Glomerular endothelial cell (primary cell): ENCODE measurements at regions not wholly inside any gene's neighbourhood (a gene's known extent, or its start where the extent isn't known, plus 50 kb on each side); places are given as distances from the start of the nearest gene placed in this dataset.
"Not testable (repeated sequence)": the region's sequence is repeated elsewhere in the genome, so short reads cannot be mapped to it uniquely, and the experiment has no call there.

ENCODE experiments used
- DNase-seq: peaks from one replicate; pipeline ENCODE4 v3.0.0-alpha.2; 2011; ENCODE audit warnings: low read depth, low spot score; ENCODE audit errors: extremely low read depth

DNA sequence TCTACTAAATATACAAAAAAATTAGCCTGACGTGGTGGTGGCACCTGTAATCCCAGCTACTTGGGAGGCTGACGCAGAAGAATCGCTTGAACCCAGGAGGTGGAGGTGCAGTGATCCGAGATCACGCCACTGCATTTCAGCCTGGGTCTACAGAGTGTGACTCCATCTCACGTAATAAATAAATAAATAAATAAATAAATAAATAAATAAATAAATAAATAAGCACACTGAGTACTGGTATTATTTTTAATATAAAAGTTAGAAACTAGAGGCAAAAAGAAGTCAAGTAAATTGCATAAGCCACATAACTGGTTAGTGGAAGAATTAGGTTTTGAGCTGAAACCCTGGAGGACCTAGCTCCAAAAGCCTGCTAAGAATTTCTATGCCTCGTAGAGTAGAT, 1262.7 kb upstream of the PABPC4L start:
- no peak for DNase-seq

DNA sequence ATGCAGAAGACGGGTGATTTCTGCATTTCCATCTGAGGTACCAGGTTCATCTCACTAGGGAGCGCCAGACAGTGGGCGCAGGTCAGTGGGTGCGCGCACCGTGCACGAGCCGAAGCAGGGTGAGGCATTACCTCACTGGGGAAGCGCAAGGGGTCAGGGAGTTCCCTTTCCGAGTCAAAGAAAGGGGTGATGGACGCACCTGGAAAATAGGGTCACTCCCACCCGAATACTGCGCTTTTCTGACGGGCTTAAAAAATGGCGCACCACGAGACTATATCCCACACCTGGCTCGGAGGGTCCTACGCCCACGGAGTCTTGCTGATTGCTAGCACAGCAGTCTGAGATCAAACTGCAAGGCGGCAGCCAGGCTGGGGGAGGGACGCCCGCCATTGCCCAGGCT, 1246.0 kb upstream of the PABPC4L start:
- DNase-seq: not testable (repeated sequence)

DNA sequence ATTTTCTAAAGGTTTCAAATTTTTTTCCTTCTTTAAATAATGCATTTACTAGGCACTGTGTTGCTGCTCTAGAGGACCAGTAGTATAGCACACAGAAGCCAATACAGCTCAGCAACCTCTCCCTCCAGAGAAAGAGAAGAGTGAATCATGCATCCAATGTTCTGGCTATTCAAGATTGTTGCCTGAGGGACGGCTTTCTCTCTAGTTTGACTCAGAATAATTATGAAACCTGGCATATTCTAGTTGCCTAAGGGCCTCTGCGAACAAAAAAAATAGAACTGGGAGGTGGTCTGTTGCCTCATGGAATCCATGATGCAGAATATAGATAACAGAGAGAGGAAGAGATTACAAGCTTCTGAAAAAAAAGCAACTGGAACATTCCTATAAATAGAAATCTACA, 1233.3 kb upstream of the PABPC4L start:
- DNase-seq: no peak

DNA sequence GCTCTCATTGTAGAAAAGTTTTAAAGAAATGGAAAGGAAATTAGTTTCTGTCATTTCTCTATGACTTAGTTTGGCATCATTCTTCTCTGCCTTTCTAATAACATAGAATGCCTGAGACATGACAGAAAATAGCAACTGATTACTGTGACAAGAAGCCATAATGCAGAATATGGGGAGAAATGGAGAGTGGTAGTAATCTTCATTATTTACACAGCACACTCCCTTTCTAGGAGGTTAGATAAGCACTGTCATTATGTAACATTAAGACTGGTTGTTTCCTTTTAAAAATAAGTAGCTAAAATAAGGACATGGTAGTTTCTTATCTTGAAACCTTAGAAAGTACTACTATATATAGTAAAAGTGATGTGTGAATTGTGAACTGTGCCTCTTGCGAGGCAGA, 1227.9 kb upstream of the PABPC4L start:
- no peak for DNase-seq

DNA sequence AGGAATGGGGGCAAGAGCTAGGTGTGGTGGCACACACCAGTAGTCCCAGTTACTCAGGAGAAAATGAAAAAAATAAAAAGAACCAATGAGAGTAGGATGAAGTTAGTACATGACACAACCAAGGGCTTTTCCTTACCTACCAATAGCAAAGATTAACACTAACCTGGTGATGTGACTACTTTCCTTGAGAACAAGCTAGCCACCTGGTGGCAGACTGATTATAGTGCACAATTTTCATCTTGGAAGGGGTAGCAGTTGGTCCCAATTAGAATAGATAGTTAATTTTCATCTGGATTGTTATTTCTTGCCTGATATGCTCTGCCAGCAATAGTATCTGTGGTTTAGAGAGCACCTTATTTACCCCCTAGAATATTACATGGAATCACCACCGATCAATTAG, 1216.8 kb upstream of the PABPC4L start:
- DNase-seq: no peak

DNA sequence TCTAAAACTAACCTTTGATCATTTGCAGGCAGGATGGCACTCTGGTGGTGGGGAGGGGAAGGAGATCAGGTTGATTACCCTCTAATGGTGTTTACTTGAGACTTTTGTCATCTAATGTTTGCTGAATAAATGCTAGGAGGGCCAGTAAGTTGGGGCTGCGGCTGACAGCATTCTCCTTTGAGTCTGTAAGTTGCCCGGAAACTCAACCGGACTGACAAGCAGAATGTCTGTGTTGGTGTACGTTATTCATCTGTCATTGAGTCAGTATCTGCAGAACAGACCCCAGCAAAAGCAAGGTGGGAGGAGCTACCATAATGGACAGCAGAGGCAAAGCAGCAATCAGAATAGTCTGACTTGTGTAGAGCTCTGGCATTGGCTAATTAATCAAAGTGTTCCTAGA, 1210.6 kb upstream of the PABPC4L start:
- no peak for DNase-seq

DNA sequence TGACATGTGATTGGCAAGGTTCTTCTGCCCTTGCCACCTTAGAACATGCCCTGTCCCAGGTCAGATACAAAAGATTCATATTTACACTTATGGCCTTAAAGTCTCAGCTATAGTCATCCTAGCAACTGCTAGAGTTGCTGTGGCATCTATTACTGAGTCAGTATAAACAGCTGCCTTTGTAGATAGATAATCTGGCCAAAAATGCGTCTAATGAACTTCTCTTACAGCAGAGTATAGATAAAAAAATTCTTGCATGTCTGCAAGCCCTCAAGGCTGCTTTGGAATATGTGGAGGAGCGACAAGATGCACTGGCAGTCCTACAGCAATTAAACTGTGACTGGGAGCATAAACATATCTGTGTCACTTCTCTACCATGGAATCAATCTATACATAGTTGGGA, 1209.7 kb upstream of the PABPC4L start:
- DNase-seq: no peak

DNA sequence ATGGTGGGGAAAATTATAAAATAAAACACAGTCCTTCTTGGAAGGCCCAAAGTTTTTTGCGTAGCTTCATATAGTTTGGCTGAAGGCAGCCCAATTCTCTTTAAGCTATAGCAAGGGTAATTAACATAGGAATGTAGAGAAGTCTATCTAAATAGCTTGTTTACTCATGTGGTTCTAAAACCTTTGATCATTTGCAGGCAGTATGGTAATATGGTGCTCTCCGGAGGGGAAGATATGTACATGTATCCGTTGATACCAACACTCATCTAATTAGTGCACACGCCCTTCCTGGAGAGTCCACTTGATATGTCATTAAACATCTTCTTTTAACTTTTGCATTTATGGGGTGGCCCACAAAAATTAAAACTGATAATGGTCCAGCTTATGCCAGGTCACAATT, 1207.7 kb upstream of the PABPC4L start:
- DNase-seq: not testable (repeated sequence)

DNA sequence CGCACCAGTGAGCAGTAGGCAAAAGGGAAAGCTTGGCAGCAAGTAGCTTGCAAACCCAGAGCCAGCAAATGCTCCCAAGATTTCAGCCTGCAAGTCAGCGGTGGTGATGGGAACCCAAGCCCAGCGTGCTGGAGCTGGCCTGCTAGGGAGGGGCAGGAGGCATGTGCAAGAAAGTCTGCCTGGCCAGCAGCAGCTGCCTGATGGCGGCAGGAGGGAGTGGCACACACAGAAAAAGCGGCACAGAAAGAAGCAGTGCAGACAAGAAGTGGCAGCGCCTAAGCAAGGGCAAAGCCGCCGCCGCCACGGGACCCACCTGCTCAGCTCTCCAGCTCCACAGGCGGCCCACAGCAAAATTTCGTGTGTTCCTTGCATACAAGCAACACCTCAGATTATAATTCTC, 1206.5 kb upstream of the PABPC4L start:
- DNase-seq: no peak

DNA sequence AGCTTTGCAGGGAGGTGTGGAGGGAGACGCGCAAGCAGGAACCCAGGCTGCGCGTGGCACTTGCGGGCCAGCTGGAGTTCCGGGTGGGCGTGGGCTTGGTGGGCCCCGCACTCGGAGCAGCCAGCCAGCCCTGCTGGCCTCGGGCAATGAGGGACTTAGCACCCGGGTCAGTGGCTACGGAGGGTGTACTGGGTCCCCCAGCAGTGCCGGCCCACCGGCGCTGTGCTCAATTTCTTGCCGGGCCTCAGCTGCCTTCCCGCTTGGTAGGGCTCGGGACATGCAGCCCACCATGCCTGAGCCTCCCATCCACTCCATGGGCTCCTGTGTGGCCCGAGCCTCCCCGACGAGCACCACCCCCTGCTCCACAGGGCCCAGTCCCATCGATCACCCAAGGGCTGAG, 1205.0 kb upstream of the PABPC4L start:
- DNase-seq: not testable (repeated sequence)

DNA sequence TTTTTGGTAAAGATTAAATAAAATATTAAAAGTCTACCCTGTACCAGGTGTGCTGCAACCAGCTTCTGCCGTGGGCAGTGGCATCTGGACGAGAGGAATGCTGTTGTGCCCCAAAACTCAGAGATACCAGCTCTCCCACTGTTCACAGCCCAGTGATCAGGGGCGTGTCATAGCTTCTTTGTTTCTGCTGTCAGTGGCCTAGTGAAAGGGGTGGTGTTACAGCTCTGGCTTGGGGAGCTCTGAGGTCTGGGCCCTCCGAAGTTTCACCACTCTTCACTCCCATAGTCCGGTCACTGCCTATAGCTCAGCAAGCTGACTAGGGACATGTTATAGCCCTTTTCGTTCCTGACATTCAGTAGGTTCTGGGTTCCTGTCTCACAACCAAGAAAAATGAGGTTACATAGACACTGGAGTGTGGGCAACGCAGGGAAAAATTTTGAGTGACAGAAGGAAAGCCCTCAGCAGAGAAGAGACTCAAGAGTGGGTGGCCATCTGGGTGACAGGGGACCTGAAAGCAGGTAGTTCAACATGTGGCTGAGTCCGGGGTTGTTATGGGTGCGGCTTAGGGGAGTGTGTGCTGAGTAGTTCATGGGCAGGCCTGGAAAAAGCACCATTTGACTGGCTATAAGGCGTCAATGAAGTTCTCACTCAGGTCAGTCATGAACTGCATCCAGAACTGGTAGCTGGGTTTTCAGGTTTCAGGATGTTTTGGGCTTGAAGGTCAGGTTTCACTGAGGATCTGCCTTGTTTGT, 1184.4 kb upstream of the PABPC4L start:
- no peak for DNase-seq

DNA sequence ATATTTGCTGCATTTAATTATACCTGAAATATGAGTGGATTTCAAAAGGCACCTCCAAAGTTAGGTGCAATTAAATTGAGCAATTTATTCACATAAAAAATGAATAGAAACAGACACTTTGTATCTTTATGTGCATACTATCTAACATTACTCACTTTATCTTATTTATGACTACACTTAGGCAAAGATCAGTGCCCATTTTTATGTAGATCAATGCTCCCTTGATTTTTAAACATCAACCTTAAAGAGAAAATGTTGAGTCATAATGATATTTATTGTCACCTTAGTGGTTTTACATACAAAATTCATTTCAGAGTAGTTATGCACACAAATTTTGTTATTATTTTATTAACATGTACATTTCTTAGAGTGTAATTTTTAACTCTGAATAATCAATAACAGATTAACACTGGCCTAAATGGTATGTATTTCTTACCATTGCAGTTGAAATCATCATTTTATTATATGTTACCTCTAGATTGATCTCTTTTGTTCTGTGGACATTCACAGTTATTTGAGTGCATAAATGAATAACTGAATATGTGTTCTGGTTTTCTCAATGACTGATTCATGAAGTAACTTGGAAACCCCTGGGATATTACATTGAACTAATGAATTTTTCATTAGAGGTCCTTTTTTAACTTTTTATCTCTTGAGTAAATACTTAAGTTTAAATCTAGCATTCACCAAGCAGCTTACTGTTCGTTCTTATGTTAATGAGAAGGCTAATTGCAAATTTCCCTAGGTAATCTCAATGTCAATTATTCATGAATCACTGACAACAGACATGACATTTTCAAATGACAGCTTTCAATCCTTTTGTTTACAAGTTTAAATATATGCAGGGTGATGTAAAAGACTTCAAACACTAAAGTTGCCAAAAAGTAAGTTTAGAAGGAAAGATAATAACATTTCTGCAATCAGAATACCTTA, 1182.0 kb upstream of the PABPC4L start:
- DNase-seq: no peak

DNA sequence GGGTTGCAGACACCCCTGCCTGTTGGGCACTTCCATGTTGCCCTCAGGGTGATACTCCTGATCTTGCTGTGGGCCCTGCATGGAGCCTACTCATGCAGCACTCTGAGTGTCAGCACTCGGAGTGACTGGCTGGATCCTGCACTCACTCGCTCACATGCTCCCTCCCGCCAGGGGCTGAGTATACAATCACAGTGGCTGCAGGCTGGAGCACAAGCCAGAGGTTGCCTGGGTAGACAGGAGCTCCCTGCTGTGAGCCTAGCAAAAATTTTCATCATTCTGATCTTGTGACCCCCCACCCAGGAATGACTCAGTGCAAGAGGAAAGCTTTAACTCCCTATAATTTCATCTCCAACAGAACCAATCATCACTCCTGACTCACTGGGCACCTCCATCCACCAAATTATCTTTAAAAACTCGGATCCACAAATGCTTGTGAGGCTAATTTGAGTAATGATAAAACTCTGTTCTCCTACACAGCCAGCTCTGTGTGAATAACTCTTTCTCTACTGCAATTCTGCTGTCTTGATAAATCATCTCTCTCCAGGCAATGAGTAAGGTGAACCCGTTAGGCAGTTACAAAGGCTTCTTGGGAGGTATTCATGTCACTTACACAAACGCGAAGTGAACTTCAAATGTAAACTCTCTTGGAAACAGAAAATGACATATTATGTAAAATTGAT, 1180.8 kb upstream of the PABPC4L start:
- no peak for DNase-seq

DNA sequence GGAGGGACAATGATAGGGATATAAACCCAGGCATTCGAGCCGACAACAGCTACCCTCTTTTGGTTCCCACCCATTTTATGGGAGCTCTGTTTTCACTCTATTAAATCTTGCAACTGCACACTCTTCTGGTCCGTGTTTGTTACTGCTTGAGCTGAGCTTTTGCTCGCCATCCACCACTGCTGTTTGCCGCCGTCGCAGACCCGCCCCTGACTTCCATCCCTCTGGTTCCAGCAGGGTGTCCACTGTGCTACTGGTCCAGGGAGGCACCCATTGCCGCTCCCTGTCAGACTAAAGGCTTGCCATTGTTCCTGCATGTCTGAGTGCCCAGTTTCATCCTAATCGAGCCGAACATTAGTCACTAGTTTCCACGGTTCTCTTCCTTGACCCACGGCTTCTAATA, 1170.5 kb upstream of the PABPC4L start:
- DNase-seq: no peak

DNA sequence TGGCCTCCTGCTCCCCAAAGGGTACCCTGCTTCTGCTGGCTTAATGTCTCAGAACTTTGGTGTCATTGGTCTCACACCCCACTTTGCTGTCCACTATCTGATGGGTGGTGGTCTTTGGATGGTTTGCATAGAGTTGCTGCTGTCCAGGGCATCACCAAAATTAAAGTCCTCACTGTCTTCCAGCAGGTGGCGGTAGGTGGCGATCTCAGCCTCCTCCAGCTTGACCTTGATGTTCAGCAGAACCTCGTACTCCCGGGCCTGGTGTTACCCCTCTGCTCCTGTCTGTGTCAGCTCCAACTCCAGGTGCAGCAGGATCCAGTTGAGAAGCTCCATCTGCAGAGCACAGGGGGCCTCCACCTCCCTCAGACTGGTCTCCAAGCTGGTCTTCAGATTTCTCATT, 1169.5 kb upstream of the PABPC4L start:
- no peak for DNase-seq

DNA sequence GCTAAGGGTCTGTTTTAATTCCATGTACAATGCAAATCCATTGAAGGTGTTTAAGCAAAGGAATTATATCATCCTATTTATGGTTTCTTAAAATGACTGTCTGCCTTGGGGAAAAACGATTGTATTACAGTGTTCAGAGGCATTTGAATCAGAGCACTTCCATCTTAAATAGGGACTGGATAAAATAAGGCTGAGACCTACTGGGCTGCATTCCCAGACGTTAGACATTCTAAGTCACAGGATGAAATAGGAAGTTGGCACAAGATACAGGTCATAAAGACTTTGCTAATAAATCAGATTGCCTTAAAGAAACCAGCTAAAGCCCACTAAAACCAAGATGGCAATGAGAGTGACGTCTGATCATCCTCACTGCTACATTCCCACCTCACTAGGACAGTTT, 1167.2 kb upstream of the PABPC4L start:
- no peak for DNase-seq

DNA sequence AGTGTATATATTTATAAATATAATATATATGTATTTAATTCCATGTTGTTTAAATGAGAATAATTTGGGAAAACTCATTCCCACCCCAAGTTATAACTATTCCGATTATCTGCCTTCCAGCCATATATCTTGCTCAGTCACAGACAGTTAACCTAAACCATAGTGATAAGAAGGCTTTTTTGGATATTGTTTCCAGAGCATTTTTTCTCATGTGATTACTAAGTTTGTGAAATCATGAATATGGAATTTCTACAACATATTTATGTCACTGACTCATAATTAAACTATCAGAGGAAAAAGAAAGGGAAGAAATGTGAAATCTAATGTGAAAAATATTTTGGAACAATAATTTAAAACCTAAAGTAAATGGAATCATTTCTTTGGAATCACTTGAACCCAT, 1163.5 kb upstream of the PABPC4L start:
- DNase-seq: no peak

DNA sequence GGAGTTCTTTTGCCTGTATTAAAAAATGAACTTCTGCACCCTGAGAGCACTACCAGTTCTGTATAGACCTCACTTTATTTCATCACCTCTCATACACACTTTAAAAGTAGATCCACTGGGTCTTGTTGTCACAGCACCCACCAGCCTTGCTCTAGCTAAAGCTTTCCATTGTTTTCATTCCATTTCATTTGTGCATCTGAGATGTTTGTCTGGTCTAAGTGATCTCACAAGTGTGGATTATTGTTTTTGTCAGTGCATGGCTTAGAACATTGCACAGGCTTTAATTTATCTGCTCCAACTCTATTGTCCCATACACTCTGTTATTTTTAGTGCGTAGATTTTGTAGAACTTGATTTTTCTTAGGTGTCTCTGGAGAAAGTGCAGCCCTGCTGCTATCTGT, 1157.5 kb upstream of the PABPC4L start:
- DNase-seq: no peak

DNA sequence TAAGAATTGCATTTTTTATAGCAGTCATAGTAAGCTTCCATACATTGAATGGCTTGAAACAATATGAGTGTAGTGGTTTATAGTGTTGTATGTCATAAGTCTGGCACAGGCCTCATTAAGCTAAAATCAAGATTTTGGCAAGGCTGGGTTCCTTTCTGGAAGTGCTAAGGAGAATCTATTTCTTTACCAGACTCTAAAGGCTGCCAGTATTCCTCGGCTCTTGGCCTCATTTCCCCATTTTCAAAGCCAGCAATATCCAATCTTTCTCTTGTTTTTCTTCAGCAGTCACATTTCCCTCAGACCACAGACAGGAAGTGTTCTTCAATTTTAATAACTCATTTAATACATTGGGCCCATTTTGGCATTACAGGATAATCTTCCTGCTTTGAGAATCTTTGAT, 1155.5 kb upstream of the PABPC4L start:
- no peak for DNase-seq

DNA sequence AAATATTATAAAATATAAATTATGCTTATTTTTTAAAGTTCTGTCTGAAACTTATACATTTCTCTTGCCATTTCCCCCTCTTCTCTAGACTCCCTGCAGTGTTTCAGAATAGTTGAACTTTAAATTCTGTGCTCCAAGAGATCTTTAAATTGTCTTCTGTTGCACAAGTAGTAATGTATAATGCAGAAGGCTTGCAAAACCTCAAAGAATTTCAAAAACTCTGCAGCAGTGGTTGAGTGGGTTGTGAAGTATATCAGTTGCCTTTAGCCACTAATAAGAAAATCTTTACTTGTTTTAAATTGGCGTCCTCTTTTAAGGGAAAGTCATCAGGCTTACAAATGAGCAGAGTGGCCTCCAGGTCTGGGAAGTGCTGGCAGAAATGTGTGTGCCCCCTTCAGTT, 1153.3 kb upstream of the PABPC4L start:
- DNase-seq: no peak

DNA sequence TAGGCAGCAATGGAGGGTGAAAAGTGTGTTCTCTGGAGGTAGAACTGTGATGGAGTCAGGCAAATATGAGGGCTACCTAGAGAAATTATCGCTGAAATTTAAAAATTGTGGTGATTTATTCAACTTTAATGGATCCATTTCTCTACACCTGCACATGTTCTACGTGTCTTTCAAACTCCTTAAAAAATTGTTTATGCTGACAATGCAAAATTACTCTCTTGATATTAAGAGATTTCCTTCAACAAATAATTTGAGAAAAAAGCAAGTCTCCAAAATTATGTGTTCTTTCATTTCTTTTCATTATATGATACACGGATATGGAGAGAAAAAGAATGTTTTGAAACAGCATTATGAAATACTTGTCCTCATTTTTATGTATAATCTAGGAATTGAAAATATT, 1151.4 kb upstream of the PABPC4L start:
- no peak for DNase-seq

DNA sequence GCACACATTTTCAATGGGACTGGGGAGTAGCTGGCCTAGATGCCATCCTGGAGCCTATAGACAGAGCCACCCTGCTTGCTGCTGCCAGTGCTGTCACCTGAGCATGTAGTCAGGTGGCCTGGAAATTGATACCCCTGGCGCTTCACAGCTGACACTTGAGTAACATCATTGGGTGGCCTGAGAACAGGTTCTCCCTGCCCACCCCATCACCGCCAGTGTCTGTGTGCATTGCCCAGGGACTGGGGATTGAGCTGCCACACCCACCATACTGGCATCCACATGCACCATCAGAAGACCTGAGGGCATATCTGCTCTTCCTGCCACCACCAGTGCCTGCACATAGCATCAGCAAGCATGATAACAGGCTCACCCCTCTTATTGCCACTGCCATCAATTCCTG, 1142.9 kb upstream of the PABPC4L start:
- DNase-seq: no peak
